GM21717 (cell line): ENCODE measurements at regions not wholly inside any gene's neighbourhood (a gene's known extent, or its start where the extent isn't known, plus 50 kb on each side); places are given as distances from the start of the nearest gene placed in this dataset.
"Not testable (repeated sequence)": the region's sequence is repeated elsewhere in the genome, so short reads cannot be mapped to it uniquely, and the experiment has no call there.

Source experiments
- ATAC-seq: cut with Tn5 transposase; IDR thresholded peaks from one replicate; pipeline ENCODE4 v1.9.1; 2021; ENCODE audit warnings: mild to moderate bottlenecking, moderate library complexity; ENCODE audit not compliant: unreplicated experiment

DNA sequence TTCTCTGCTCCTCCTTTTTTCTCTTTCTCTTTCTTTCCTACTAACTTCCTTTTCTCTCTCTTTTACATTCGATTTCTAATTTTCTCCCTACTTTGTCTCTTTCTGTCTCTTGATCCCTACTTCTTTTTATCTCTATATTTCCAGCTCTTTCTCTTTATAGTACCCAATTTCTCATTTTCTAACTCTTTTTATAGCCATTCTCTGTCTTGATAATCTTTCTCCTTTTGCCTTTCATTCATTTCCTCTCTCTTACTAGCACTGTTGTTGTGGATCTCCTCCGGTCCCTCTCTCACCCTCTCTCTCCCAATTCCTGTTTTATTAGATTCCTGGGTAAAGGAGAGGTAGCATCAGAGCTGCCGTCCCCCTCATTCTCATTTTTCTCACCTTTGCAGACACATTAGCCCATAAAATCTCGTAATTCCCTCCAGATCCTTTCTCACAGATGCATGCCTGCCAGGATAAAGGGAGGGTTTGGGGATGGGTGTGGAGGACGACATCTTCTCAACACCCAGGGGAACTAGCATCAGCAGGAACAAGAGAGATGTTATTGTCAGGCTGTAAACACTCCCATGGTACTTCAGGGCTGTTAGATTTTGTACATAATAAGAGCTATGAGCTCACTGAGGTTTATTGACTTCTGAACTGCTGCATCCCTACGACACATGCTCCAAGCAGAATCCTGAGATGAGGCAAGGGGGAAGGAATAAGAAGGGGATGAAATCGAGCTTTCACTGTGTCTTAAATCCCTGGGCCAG is 159.0 kb upstream of the GALNT2 start:
- no peak for ATAC-seq

DNA sequence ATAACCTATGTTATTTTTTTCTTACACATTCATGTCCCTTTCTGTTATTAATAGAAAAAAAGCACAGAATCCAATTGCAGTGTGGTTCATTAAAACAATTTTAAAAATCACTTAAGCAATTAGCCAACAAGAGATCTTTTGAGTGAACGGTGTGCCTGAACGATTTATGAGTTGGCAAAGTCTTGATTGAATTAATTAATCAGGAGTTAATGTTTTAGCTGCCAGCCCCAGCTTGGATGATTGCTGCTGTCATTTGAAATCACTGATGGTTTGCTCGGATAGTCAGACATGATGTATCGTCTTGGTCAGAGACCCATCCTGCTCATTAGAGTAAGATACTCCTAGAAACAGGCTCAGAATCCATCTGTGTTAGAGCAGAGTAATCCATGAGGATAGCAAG is 158.3 kb upstream of the GALNT2 start:
- ATAC-seq = no peak

DNA sequence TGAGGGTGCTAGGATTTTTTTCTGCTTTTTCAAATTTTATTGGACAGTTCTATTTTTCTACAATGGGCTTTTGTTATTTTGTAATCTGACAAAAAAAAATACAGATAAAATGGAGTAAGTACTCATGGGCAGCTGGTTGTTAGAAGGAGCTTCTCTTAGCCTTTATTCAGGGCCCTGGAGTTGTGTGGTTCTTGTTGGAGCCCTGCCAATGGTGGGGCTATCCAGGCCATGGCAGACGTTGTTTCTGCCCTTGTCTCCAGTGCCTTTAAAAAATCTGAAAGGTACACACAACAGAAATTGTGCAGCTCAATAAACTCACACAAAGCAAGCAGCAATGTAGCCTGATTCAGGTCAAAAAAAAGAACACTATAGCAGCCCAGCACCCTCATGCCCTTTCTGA is 153.5 kb upstream of the GALNT2 start:
- no peak for ATAC-seq

DNA sequence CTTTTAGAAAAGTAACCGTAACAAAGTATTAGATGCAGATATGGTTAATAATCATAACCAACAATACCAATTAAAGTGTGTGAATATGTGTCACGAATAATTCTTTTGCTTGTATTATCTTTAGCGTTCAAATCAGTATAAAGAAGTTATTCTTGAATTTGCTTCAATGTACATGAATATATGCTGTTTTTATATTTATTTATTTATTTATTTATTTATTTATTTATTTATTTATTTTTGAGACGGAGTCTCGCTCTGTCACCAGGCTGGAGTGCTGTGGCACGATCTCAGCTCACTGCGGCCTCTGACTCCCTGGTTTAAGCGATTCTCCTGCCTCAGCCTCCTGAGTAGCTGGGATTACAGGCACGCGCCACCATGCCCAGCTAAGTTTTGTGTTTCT is 147.6 kb upstream of the GALNT2 start:
- not testable (repeated sequence) for ATAC-seq

DNA sequence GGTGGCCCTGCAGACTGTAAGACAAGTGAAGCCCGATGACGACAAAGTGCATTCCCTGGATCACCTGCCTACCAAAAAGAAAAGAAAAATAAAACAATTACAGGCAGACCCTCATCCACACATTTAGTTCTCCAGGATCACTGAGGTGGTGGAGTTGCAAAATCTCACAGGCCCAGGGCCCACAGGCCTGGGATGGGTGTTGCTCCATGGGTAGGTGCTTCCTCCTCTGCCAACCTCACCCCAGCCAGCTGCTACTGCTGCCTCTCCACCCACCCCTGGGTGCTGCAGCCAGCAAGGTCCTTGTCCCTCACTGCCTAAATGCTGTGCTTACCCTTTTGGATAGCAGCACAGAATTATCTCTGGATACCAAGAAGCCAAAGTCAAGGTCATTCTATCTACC is 146.4 kb upstream of the GALNT2 start:
- no peak for ATAC-seq

DNA sequence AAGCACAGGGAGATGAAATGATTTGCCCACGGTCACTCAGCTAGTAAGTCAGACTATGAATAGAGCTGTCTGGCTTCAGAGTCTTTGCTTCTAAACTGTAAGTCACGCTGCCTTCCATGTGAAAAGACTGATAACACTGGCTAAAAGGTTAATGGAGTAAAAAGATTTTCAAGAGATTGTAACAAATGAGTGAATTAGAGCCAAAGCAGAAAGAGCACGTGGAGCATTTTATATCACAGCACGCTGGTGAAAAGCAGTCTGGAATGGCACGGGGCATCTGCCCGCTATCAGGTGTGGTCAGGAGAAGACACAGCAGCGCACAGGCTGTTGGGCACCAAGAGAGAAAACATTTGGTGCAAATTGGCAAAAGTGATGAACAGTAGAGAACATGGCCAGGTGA is 144.8 kb upstream of the GALNT2 start:
- ATAC-seq = no peak

DNA sequence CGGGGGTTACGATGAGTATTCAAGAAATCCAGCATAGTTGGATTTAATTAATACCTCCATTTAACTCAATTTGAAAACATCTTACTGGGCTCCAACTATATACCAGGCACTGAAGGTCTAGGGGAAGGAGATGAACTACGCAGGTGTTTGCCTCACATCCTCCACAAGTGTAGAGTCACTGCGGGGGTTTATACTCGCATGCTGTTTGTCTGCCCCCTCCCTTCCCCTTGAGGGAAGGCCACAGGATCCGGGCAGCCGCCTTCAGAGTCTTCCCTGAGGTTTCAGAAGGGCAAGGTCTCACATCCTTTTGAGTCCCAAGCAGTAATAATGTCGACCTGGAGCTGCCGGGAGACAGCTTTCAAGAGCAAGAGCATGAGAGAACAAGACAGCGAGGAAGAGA is 142.4 kb upstream of the GALNT2 start:
- ATAC-seq = no peak

DNA sequence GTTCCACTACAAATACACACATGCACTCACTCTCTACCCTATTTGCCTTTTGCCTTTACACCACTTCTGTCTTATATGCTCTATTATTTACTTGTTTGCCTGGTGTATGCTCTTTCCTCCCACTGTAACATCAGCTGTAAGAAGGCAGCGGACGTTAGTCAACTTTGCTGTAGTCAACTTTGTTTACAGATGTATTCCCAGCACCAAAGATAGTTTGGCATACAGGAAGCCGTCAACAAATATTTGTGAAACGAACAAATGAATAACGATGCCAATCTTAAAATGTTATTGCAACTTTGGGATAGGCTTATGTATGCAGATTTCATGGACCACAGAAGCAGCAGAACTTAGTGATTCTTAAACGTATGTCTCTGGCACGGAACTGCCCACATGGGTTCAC is 138.3 kb upstream of the GALNT2 start:
- no peak for ATAC-seq

DNA sequence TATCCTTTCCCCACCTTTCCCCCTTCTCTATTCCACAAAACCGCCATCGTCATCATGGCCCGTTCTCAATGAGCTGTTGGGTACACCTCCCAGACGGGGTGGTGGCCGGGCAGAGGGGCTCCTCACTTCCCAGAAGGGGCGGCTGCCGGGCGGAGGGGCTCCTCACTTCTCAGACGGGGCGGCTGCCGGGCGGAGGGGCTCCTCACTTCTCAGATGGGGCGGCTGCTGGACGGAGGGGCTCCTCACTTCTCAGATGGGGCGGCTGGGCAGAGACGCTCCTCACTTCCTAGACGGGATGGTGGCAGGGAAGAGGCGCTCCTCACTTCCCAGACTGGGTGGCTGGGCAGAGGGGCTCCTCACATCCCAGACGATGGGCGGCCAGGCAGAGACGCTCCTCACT is 135.3 kb upstream of the GALNT2 start:
- ATAC-seq = not testable (repeated sequence)

DNA sequence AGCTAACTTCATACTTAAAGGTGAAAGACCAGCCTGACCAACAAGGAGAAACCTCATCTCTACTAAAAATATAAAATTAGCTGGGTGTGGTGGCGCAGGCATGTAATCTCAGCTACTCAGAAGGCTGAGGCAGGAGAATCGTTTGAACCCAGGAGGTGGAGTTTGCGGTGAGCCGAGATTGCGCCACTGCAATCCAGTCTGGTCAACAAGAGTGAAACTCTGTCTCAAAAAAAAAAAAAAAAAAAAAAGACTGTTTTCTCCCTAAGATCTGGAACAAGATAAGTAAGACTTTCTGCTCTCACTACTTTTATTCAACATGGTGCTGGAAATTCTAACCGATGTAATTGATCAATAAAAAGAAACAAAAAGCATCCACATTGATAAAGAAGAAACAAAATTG is 131.9 kb upstream of the GALNT2 start:
- ATAC-seq = not testable (repeated sequence)

DNA sequence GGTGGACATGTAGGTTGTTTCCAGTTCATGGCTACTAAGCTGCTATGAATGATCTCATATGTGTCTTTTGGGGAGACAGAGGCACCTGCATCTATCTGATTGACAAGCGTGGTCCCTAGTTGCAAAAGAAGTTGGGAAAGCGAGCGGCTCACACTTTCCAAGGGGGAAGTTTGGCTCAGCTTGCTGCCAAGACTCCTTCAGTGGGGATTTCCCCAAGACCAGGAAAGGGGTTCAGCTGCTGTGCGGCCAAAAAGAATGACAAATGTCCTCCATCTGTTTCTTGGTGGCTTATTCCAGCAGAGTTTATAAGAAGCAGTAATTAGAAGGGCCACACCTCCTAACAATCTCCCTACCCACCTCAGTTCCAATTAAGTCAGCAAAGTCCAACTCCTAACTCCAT is 128.5 kb upstream of the GALNT2 start:
- no peak for ATAC-seq

DNA sequence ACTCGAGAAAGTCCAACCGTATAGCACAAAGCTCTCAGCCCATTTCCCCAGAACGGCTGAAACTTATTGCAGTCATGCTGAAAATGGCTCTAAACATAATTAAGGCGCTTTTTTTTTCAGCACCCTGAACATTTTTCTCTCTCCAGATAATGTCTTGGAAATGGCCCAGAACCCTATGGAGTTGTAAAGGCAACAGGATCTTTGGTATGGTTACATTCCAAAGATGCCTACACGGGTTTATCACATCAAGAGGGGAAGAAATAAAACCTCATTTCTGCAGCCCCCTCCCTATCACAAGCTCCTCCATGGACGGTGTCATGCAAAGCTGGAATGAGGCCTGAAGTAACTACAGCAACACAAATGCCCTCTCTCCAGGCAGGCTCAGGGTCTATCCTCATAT is 126.4 kb upstream of the GALNT2 start:
- ATAC-seq = no peak

DNA sequence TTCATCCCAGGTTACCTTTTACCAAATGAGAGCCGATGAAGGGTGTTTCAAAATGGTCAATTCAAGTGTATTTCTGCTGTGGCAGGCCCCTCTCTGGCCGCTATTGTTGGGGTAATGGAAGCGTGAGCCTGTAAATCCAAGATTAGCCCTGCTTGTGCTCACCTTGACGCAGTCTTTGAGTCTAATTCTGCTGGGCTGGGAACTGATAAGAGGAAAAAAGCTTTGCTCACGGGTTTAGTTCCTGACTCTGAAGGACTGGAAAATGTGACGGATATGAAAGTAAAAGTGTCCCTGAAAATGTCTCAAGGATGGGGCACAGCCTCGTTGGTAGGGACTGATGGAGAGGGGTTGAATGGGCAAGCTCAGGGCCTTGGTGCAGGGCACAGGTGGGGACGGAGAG is 125.9 kb upstream of the GALNT2 start:
- no peak for ATAC-seq

DNA sequence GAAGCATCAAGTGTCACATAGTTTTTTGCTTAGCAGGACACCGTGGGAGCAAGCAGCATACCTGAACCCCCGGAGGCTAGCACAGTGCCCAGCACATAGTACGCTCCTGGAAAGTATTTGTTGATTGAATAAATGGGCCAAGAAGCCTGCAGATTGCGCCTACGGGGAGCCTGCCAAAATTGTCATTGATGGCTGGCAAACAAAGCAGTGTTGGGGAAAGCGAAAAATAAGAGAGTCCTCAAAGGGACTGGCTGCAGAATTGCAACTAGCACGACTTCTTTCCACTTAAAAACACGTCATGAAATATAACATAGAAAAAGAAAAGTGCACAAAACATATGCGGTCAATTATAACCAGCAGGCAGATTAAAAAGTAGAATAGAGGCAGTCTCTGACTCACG is 125.2 kb upstream of the GALNT2 start:
- ATAC-seq = no peak

DNA sequence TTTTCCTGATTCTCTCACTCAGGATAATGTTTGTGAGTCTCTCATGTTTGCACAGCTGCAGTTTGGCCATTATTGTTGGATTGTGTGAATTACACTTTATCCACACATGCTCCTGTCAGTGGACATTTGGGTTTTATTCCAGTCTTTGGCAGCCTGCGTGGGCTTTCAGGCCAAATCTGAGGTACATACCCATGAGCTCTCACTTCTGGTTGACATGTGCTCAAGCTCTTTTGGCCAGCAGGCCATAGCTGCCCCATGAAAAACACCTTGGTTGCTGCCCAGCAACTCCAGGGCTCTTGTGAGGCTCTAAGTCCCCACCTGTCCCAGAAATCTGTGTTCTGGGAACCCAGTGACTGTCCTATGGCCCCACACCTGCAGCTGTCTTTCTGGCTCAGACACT is 124.5 kb upstream of the GALNT2 start:
- no peak for ATAC-seq

DNA sequence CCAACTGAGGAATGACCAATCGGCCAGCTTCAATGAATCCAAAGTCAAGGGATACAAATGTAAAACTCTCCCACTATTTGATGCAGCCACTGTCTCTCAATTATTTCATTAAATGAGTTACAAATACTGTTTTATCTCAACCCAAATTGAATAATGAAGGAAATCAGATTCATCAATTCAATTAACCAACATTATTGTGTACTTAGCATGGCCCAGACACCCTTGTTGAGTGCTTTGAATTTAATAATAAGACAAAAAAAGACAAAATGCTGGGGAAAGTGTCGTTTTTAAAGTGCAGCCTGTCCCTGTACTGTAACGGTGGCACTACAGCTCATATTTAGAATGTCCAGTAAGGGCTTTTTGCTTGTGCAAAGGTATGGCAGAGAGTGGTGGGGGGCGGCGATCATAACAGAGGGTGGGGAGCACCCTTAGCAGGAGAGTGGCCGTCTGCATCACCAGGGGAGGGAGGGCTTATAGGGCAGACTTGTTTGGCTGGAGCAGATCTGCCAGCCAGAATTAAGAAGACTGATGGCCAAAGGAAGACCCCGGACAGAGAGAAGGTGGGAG is 123.8 kb upstream of the GALNT2 start:
- ATAC-seq = no peak

DNA sequence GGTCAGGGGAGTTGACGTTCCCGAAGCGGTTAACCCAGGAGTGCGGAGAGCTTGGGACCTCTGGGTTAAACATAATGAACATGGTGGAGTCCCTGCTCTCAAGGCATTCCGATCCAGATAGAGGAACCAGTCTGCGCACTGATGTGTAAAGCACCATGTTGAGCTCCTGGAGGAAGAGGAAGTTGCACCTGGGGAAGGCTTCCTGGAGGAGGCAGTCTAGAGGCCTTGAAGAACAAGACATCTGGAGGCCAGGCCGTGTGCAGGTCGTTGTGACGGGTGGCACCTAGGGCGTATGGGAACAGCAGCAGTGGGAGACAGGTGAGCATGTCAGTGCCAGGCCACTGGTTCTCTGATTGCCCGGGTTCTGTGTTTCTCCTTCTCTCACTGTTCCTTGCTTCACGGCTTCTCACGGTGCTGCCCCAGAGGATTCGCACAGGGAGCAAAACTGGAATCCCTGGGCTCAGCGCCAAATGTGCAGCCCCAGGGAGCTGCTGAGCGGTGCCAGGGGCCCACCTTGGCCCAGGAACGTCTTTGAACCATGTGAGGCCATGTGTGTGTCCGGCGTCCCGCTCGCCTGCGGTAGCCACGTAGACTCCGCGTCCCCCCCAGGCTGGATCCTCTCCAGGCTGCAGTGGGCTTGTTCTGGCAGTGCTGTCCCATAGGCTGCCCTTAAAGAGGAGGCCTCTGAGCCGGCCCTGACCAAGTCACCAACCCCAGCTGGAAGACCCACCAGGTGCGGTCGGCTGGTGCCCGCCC is 122.9 kb upstream of the GALNT2 start:
- ATAC-seq = no peak

DNA sequence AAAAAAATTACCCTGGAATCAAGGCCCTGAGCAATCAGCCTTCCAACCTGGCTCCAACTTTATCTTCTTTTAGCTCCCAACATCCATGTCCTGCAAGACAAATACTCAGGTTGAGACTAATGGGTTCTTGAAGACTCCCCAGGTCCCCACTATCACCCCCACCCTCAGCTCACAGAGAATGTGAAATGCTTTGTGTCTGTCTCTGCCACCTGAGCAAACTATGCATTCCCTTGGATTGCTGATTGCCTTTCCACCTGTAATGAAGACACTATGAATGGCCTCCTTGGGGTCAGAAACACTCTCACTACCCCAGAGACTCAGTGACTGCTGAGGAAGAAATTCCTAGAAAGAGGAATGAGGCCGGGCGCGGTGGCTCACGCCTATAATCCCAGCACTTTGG is 121.2 kb upstream of the GALNT2 start:
- no peak for ATAC-seq

DNA sequence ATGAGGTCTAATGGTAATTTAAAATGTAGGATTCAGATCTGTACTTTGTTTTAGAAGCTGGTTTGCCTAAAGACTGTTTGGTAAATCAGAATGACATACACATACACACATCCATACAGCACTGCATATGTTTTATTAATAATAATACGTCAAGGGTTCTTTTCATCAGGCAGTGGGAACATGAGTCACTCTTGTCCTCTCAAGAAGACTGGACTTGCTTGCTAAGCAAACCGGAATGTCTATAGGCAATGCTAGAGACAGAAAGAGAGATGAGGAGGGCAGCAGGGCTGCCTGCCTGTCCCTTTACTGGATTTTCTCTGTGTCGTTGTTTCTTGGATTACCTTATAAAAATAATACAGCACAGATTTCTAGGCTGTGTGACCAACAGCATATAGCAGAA is 119.1 kb upstream of the GALNT2 start:
- no peak for ATAC-seq

DNA sequence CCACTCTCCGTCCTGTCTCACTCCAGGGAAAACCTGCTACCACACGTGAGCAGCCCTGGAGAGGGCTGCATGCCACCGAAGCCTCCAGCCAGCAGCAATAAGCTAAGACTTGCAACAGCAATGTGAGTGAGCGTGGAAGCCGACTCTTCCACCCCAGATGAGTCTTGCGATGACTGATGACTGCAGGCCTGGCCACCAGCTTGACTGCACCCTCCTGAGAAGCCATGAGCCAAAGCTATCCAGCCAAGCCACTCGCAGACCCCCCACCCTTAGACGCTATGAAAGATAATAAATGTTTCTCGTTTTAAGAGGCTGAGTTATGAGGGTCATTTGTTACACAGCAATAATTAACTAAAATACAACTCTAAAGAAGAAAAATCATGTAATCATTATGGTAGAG is 118.6 kb upstream of the GALNT2 start:
- no peak for ATAC-seq

DNA sequence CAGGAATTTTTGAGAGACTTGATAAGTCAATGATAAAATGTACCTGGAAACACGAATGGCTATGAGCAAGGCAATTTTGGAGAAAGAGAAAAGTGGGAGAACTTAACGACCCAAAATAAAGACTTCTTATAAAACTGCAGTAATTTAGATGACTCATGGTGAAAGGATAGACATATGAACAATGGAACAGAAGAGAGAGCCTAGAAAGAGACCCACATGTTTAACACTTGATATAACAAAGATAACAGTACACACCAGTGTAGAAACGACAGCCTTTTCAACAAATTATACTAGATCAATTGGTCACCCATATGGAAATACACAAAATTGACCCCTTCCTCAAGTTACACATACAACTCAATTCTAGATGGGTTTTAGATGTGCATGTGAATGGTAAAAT is 117.5 kb upstream of the GALNT2 start:
- ATAC-seq = no peak

DNA sequence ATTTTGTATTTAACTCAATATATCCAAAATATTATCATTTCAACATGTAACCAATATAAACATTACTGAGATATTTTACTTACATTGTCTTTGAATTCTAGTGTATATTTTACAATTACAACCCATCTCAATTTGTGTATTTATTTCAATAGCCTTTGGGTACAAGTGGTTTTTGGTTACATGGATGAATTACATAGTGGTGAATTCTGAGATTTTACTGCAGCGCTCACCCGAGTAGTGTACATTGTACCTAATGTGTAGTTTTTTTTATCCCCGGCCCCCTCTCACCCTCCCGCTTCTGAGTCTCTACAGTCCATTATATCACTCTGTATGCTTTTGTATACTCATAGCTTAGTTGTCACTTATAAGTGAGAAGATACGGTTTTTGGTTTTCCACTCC is 117.0 kb upstream of the GALNT2 start:
- no peak for ATAC-seq
